OCI-LY7 (cell line): ENCODE measurements at regions not wholly inside any gene's neighbourhood (a gene's known extent, or its start where the extent isn't known, plus 50 kb on each side); places are given as distances from the start of the nearest gene placed in this dataset.

Experiments used
- BruUV-seq: library from RNA; stranded (reverse); fragments of 400-500 nt; replicated peaks from 2 replicates; lab custom pipeline; 2021; lab: Mats Ljungman, UMichigan
- CTCF ChIA-PET: fragments of 300-600 bp; sonication (Branson Sonifier 250); formaldehyde crosslinking; loops from one replicate; lab custom pipeline; 2022; ENCODE audit warnings: antibody characterized with exemption; ENCODE audit not compliant: unreplicated experiment; lab: Charles Lee
- POLR2A ChIA-PET: fragments of 300-600 bp; sonication (Branson Sonifier 250); formaldehyde crosslinking; loops from one replicate; lab custom pipeline; 2022; ENCODE audit warnings: antibody characterized with exemption; lab: Charles Lee
- DNase-seq: peaks from one replicate; pipeline ENCODE4 v3.0.0-alpha.2; 2015; ENCODE audit warnings: low spot score
- H2AFZ ChIP-seq: fragments of 200-600 bp; sonication (generic), shearing (Covaris generic); 2 replicates; pipeline ENCODE4 v1.6.1; 2014; ENCODE audit warnings: mild to moderate bottlenecking, antibody characterized with exemption, low read length, moderate library complexity
- H3K27ac ChIP-seq: fragments of 200-600 bp; sonication (generic); 2 replicates; pipeline ENCODE4 v1.5.1; 2014; ENCODE audit warnings: mixed run types, low read depth, mild to moderate bottlenecking, moderate library complexity, low read length, inconsistent platforms; ENCODE audit not compliant: poor library complexity, severe bottlenecking
- H3K36me3 ChIP-seq: fragments of 200-600 bp; sonication (generic); 2 replicates; pipeline ENCODE4 v1.6.1; 2014; ENCODE audit warnings: mild to moderate bottlenecking, antibody characterized with exemption, low read length, moderate library complexity, mixed read lengths; ENCODE audit not compliant: insufficient read depth
- H3K4me1 ChIP-seq: fragments of 200-600 bp; sonication (generic); 2 replicates; pipeline ENCODE4 v1.5.1; 2014; ENCODE audit warnings: mild to moderate bottlenecking, low read length; ENCODE audit not compliant: insufficient read depth, poor library complexity, severe bottlenecking
- H3K4me2 ChIP-seq: fragments of 200-600 bp; sonication (generic); 2 replicates; pipeline ENCODE4 v1.6.1; 2014; ENCODE audit warnings: mild to moderate bottlenecking, low read length
- H3K4me3 ChIP-seq: fragments of 200-600 bp; sonication (generic); 2 replicates; pipeline ENCODE4 v1.5.1; 2014; ENCODE audit warnings: mild to moderate bottlenecking, low read depth, low read length; ENCODE audit not compliant: poor library complexity, severe bottlenecking
- H3K79me2 ChIP-seq: fragments of 200-600 bp; sonication (generic); 2 replicates; pipeline ENCODE4 v1.6.1; 2016; ENCODE audit warnings: low read depth, mild to moderate bottlenecking, low read length, moderate library complexity, mixed read lengths; ENCODE audit not compliant: insufficient read depth
- H3K9me2 ChIP-seq: fragments of 200-600 bp; sonication (generic); 2 replicates; pipeline ENCODE4 v1.6.1; 2016; ENCODE audit warnings: mild to moderate bottlenecking, low read length, mixed read lengths; ENCODE audit not compliant: insufficient read depth
- H3K9me3 ChIP-seq: fragments of 200-600 bp; sonication (generic); 2 replicates; pipeline ENCODE4 v1.6.1; 2014; ENCODE audit warnings: mild to moderate bottlenecking, mixed run types, low read length, mixed read lengths
- H4K20me1 ChIP-seq: fragments of 200-600 bp; sonication (generic); 2 replicates; pipeline ENCODE4 v1.6.1; 2014; ENCODE audit warnings: mild to moderate bottlenecking, antibody characterized with exemption, low read length, moderate library complexity, mixed read lengths; ENCODE audit not compliant: insufficient read depth
- EZH2phosphoT487 ChIP-seq: fragments of 200-600 bp; sonication (generic); IDR thresholded peaks from 2 replicates; pipeline ENCODE4 v1.6.1; 2018; ENCODE audit warnings: low read depth, borderline replicate concordance, mild to moderate bottlenecking, mixed run types, antibody characterized with exemption, low read length, moderate library complexity, mixed read lengths
- intact Hi-C: fragments of 100-400 bp; cut with micrococcal nuclease; formaldehyde crosslinking; loops from one replicate; pipeline ENCODE4 v1.10.0; 2022; ENCODE audit not compliant: unreplicated experiment
- TF ChIP-seq, protein P1 (sequence below): fragments of 200-600 bp; sonication (generic); conservative IDR thresholded peaks from 2 replicates; pipeline ENCODE4 v1.5.1; 2014; ENCODE audit warnings: mild to moderate bottlenecking, antibody characterized with exemption, low read length, moderate library complexity, mixed read lengths

DNA sequence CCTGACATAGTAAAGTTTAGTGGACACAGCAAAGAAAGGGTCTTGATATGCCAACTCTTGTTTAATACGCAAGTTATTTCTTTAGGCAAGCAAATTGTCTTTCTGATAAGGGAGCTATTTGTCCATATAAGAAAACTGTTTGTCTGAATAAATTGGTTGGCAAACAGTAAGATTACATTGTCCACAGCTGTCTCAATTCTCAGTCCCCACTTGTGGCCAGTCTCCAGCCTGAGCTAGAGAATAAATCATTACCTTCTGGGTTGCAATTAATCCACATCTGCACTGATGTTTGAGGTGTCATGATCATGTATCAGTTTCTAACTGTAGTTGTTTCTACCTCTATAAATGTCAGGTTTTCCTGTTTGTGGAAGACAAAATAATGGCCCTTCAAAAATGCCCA is 60.0 kb upstream of the TNR start:
- Histone ChIP-seq H3K79me2 (no peaks in the 10 kb centered on the region), H2AFZ (no peak overlapping the region), H3K27ac (no peak overlapping the region), H3K4me1 (no peaks in the 10 kb centered on the region), H4K20me1 (no peaks in the 10 kb centered on the region), H3K4me3 (no peak overlapping the region), H3K36me3 (no peaks in the 10 kb centered on the region), H3K9me2 (no peaks in the 10 kb centered on the region), H3K9me3 (no peaks in the 10 kb centered on the region), H3K4me2 (no peak overlapping the region)
- CTCF ChIA-PET = no interaction called here
- DNase-seq = no peak
- no TSS peak for BruUV-seq
- no peak for TF ChIP-seq EZH2phosphoT487
- TF ChIP-seq, protein P1, sequence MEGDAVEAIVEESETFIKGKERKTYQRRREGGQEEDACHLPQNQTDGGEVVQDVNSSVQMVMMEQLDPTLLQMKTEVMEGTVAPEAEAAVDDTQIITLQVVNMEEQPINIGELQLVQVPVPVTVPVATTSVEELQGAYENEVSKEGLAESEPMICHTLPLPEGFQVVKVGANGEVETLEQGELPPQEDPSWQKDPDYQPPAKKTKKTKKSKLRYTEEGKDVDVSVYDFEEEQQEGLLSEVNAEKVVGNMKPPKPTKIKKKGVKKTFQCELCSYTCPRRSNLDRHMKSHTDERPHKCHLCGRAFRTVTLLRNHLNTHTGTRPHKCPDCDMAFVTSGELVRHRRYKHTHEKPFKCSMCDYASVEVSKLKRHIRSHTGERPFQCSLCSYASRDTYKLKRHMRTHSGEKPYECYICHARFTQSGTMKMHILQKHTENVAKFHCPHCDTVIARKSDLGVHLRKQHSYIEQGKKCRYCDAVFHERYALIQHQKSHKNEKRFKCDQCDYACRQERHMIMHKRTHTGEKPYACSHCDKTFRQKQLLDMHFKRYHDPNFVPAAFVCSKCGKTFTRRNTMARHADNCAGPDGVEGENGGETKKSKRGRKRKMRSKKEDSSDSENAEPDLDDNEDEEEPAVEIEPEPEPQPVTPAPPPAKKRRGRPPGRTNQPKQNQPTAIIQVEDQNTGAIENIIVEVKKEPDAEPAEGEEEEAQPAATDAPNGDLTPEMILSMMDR = no peak
- intact Hi-C loops = no loop called here
- POLR2A ChIA-PET = no interaction called here

GRCh38 chr1:175802407-175803123 is 59.2 kb upstream of the TNR start:
- CTCF ChIA-PET = no interaction called here
- Histone ChIP-seq H3K79me2 (no peaks in the 10 kb centered on the region), H3K4me3 (no peak overlapping the region), H3K9me3 (no peaks in the 10 kb centered on the region), H3K36me3 (no peaks in the 10 kb centered on the region), H2AFZ (no peak overlapping the region), H3K9me2 (no peaks in the 10 kb centered on the region), H3K4me1 (no peaks in the 10 kb centered on the region), H3K27ac (no peak overlapping the region), H3K4me2 (no peak overlapping the region), H4K20me1 (no peaks in the 10 kb centered on the region)
- no TSS peak for BruUV-seq
- POLR2A ChIA-PET = no interaction called here
- TF ChIP-seq, protein P1 = no peak
- no peak for TF ChIP-seq EZH2phosphoT487
- DNase-seq = no peak
- intact Hi-C loops = no loop called here

GRCh38 chr1:175801979-175802378 is 58.6 kb upstream of the TNR start:
- H2AFZ ChIP-seq = no peak overlapping the region
- ChIA-PET POLR2A (no interaction called here), CTCF (no interaction called here)
- H3K9me2 ChIP-seq = no peaks in the 10 kb centered on the region
- DNase-seq = no peak
- no TSS peak for BruUV-seq
- no peaks in the 10 kb centered on the region for H3K36me3 ChIP-seq
- no peaks in the 10 kb centered on the region for H4K20me1 ChIP-seq
- H3K27ac ChIP-seq = no peak overlapping the region
- no peak overlapping the region for H3K4me2 ChIP-seq
- no peaks in the 10 kb centered on the region for H3K79me2 ChIP-seq
- no peaks in the 10 kb centered on the region for H3K4me1 ChIP-seq
- H3K9me3 ChIP-seq = no peaks in the 10 kb centered on the region
- no peak for TF ChIP-seq EZH2phosphoT487
- TF ChIP-seq, protein P1 = no peak
- intact Hi-C loops = no loop called here
- no peak overlapping the region for H3K4me3 ChIP-seq
